Activated naive CD8-positive, alpha-beta T cell treated with anti-CD3 and anti-CD28 coated beads, Interleukin-2, amount 50 U/mL, for 24 hours (primary cell): ENCODE measurements at regions not wholly inside any gene's neighbourhood (a gene's known extent, or its start where the extent isn't known, plus 50 kb on each side); places are given as distances from the start of the nearest gene placed in this dataset.
"Not testable (repeated sequence)": the region's sequence is repeated elsewhere in the genome, so short reads cannot be mapped to it uniquely, and the experiment has no call there.

Source experiments
- ATAC-seq: fragments of 150-1000 bp; cut with Tn5 transposase; one replicate; pipeline ENCODE4 v1.10.0; 2021
- DNase-seq: peaks from one replicate; pipeline ENCODE4 v3.0.0; 2021
- H3K27ac Mint-ChIP-seq: one replicate; pipeline ENCODE4 v1.8.0; 2021; ENCODE audit warnings: mild to moderate bottlenecking, mixed read lengths
- H3K27me3 Mint-ChIP-seq: one replicate; pipeline ENCODE4 v1.8.0; 2021; ENCODE audit warnings: mixed read lengths
- H3K36me3 Mint-ChIP-seq: one replicate; pipeline ENCODE4 v1.8.0; 2021; ENCODE audit warnings: low read depth, mixed read lengths
- H3K4me1 Mint-ChIP-seq: one replicate; pipeline ENCODE4 v1.8.0; 2021; ENCODE audit warnings: mixed read lengths
- H3K4me3 Mint-ChIP-seq: one replicate; pipeline ENCODE4 v1.8.0; 2021; ENCODE audit warnings: mild to moderate bottlenecking, moderate library complexity, mixed read lengths
- H3K9me3 Mint-ChIP-seq: one replicate; pipeline ENCODE4 v1.8.0; 2021; ENCODE audit warnings: mixed read lengths

DNA sequence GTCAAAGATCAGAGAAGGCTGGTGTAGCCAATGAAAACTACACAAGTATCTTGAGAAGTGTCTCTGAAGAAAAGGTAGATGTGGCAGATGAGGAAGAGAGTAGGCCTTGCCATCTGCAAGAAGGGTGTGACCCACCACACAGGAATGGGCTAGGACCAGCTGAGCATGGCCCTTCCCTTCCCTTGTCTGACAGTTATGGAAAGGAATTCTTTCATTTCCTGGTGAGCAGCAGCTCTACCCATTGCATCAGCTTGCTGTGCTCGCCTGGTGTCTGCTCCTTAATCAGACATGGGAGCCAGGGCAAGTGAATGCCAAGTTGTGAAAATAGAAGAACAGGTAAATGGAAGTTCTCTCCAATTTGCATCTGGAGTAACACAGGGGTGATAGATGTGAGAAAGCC, 145.2 kb upstream of the KRR1 start:
- Mint-ChIP-seq H3K4me3 (no peak overlapping the region), H3K36me3 (no peaks in the 10 kb centered on the region), H3K4me1 (peaks cover 26% of the 10 kb centered on the region), H3K27ac (no peak overlapping the region), H3K9me3 (no peaks in the 10 kb centered on the region), H3K27me3 (peaks cover 8% of the 10 kb centered on the region)
- no peak for ATAC-seq
- DNase-seq, result no peak

- no peaks in the 10 kb centered on the region for H3K36me3 Mint-ChIP-seq
- H3K27ac Mint-ChIP-seq, result no peak overlapping the region
- no peak for ATAC-seq
Measured at GRCh38 chr12:75656210-75656609, 144.8 kb upstream of the KRR1 start.

GRCh38 chr12:75655315-75655806, 144.0 kb upstream of the KRR1 start:
- Mint-ChIP-seq H3K9me3 (no peaks in the 10 kb centered on the region), H3K4me1 (peaks cover 26% of the 10 kb centered on the region), H3K27ac (peak overlapping the region; percentile 20), H3K27me3 (peaks cover 16% of the 10 kb centered on the region), H3K4me3 (peak overlapping the region; percentile 4), H3K36me3 (no peaks in the 10 kb centered on the region)
- ATAC-seq (peak; percentile 58), DNase-seq (no peak)

More at GRCh38 chr12:75656210-75656609, 144.8 kb upstream of the KRR1 start:
- Mint-ChIP-seq H3K27me3 (peaks cover 12% of the 10 kb centered on the region), H3K9me3 (no peaks in the 10 kb centered on the region), H3K4me1 (peaks cover 26% of the 10 kb centered on the region), H3K4me3 (no peak overlapping the region)
- no peak for DNase-seq

GRCh38 chr12:75651342-75651695, 139.9 kb upstream of the KRR1 start:
- Mint-ChIP-seq H3K36me3 (no peaks in the 10 kb centered on the region), H3K4me1 (peaks cover 24% of the 10 kb centered on the region), H3K4me3 (no peak overlapping the region), H3K9me3 (no peaks in the 10 kb centered on the region), H3K27ac (no peak overlapping the region), H3K27me3 (peaks cover 25% of the 10 kb centered on the region)
- no peak for ATAC-seq
- DNase-seq, result no peak

- Mint-ChIP-seq H3K27me3 (peaks cover 27% of the 10 kb centered on the region), H3K36me3 (no peaks in the 10 kb centered on the region), H3K4me3 (no peak overlapping the region), H3K27ac (no peak overlapping the region), H3K9me3 (no peaks in the 10 kb centered on the region), H3K4me1 (peaks cover 19% of the 10 kb centered on the region)
- DNase-seq, result no peak
- no peak for ATAC-seq
Measured at GRCh38 chr12:75650595-75651341, 139.4 kb upstream of the KRR1 start.

- H3K27ac Mint-ChIP-seq, result no peak overlapping the region
- H3K4me1 Mint-ChIP-seq, result peaks cover 16% of the 10 kb centered on the region
- DNase-seq (no peak), ATAC-seq (no peak)
- no peaks in the 10 kb centered on the region for H3K36me3 Mint-ChIP-seq
- H3K27me3 Mint-ChIP-seq, result peaks cover 28% of the 10 kb centered on the region
- no peaks in the 10 kb centered on the region for H3K9me3 Mint-ChIP-seq
- H3K4me3 Mint-ChIP-seq, result no peak overlapping the region
Measured at GRCh38 chr12:75650100-75650499, 138.7 kb upstream of the KRR1 start.

DNA sequence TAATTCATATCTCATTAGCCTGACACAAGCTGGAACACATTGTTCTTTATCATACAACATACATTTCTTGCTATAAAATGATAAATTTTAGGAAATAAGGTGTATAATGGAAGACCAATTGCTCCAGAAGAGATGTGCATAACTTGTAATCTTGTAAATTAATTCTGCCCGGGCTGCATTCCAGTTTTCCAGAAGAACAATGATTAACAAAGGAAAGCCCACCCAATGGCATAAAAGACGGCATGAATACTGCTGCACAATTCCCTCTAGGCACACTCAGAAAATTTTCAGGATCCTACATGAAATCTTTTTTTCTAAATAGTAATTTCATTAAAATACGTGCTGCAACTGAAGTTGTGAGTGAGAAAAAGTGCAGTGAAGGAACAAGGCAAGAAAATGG, 137.4 kb upstream of the KRR1 start:
- Mint-ChIP-seq H3K27me3 (peaks cover 28% of the 10 kb centered on the region), H3K9me3 (no peaks in the 10 kb centered on the region), H3K27ac (no peak overlapping the region), H3K36me3 (no peaks in the 10 kb centered on the region), H3K4me3 (no peak overlapping the region), H3K4me1 (peaks cover 18% of the 10 kb centered on the region)
- ATAC-seq (no peak), DNase-seq (no peak)

DNA sequence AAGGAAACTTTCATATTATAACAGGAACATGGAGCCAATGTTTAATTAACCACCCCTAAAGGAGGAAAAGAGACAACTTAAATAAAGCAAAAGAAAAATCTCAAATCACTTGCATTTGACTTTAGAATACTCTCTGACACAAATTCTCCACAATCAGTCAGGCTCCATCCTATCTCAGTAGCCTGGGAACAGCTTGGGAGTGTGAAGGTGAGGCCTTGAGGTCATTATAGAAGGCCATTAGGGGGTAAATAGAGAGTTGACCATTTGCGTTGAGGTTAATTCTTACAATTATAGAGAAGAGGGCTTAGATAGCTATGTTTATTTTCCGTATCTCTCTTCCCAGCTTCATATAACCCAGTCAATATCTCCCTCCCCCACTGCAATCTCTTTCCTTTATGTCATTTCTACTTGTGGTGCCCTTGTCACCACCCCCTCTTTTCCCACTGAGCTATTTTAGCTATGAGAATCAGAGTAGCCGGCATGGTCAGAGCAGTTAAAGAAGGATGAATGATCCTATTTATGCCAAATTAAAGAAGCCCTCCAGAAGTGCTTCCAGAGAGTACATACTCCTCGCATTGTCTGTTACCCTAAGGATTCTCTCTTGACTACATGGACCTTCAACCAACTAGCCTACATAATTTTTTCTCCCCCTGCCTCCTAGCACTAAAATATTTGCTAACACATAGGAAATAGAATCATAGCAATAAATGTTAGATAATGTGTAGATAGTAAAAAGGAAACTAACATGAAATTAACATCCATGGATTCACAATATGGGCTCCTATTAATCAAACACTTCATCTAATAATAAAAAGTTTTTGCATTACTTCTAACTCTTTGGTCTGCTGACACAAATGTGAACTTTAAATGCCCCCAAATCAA, 135.2 kb upstream of the KRR1 start:
- Mint-ChIP-seq H3K27ac (no peak overlapping the region), H3K4me1 (peaks cover 36% of the 10 kb centered on the region), H3K27me3 (peaks cover 20% of the 10 kb centered on the region), H3K36me3 (no peaks in the 10 kb centered on the region), H3K4me3 (no peak overlapping the region), H3K9me3 (no peaks in the 10 kb centered on the region)
- ATAC-seq (no peak), DNase-seq (no peak)

DNA sequence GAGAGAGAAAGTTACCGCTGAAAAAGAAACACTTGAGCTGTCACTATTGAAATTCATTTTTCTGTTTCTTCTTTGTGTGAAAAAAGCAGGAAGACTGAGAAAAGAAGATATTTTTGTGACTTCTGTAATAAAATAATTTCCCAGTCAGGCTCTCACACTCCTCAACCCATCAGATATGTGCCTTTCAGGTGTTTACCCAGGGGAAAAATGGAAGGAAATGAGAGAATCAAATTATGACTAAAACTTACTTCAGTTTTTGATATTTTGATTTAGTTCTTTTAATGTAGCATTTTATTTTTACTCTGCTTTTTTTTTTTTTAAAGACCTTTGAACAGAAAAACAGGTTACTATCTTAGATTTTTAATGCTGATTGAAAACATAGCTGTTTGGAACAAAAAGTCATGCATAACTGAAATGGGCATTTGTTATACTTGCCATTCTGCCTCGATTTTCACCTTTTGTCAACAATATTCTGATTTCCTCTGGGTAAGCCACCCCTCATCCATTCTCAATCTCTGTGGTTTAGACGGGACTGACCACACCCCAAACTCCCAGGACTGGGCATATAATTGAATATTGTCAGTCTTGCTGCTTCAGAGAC, 133.2 kb upstream of the KRR1 start:
- Mint-ChIP-seq H3K4me3 (no peak overlapping the region), H3K9me3 (no peaks in the 10 kb centered on the region), H3K27ac (no peak overlapping the region), H3K36me3 (peaks cover 1% of the 10 kb centered on the region), H3K27me3 (peaks cover 7% of the 10 kb centered on the region), H3K4me1 (peaks cover 50% of the 10 kb centered on the region)
- ATAC-seq (no peak), DNase-seq (no peak)

DNA sequence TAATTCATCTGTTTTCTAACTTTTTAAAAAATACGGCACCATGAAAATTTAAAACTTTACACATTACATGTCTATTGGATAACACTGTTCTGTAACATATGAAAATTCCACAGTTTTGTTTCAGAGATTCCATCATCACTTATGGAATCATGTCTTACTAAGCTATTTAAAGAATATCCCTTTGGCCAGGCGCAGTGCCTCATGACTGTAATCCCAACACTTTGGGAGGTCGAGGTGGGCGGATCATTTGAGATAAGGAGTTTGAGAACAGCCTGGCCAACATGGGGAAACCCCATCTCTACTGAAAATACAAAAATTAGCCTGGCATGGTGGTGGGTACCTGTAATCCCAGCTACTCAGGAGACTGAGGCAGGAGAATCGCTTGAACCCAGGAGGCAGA, 131.7 kb upstream of the KRR1 start:
- H3K27ac Mint-ChIP-seq, H3K9me3 Mint-ChIP-seq, H3K4me3 Mint-ChIP-seq, DNase-seq, ATAC-seq, H3K27me3 Mint-ChIP-seq, H3K36me3 Mint-ChIP-seq: not testable (repeated sequence)
- peaks cover 50% of the 10 kb centered on the region for H3K4me1 Mint-ChIP-seq

DNA sequence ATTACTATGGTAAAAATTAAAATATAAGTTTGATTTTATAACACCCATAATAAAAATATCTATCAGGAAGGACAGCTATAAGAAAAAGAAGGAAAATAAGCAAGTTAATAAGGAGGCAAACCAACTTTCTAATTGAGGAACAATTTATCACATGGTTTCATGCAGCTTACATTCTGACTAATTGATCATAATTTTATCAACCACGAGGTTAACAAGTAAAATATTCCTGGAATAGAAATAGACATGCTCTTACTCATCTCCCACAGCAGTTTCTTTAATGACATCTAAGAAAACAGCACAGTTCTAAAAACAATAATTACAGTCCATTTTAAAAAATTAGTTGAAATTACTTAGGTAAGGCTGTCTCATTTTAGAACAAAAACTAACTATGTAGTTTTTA, 130.8 kb upstream of the KRR1 start:
- Mint-ChIP-seq H3K36me3 (peaks cover 1% of the 10 kb centered on the region), H3K27me3 (peaks cover 3% of the 10 kb centered on the region), H3K4me1 (peaks cover 50% of the 10 kb centered on the region), H3K4me3 (no peak overlapping the region), H3K9me3 (no peaks in the 10 kb centered on the region), H3K27ac (peak overlapping the region; percentile 64)
- no peak for DNase-seq
- peak; percentile 35 for ATAC-seq

- H3K36me3 Mint-ChIP-seq, result peaks cover 1% of the 10 kb centered on the region
- H3K9me3 Mint-ChIP-seq, result no peaks in the 10 kb centered on the region
- H3K27ac Mint-ChIP-seq, result peak overlapping the region; percentile 87
Measured at GRCh38 chr12:75641031-75641780, 129.8 kb upstream of the KRR1 start.

DNA sequence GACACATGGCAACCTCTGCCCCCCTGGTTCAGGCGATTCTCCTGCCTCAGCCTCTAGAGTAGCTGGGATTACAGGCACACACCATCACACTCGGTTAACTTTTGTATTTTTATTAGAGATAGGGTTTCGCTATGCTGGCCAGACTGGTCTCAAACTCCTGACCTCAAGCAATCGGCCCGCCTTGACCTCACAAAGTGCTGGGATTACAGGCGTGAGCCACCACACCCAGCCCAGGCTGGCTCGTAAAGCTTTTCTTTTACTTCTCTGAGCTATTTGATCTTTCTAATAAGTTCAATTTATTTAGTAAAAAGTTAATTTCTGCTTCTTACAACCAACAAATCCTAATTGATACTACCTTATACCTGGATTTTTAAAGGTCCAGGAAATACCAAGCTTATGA, 127.4 kb upstream of the KRR1 start:
- H3K9me3 Mint-ChIP-seq, result no peaks in the 10 kb centered on the region
- no peak for DNase-seq
- no peak for ATAC-seq
- peaks cover 5% of the 10 kb centered on the region for H3K27me3 Mint-ChIP-seq
- peaks cover 62% of the 10 kb centered on the region for H3K4me1 Mint-ChIP-seq
- H3K4me3 Mint-ChIP-seq, result no peak overlapping the region
- peaks cover 1% of the 10 kb centered on the region for H3K36me3 Mint-ChIP-seq
- H3K27ac Mint-ChIP-seq, result no peak overlapping the region

More at GRCh38 chr12:75641031-75641780, 129.8 kb upstream of the KRR1 start:
- ATAC-seq (peak; percentile 94), DNase-seq (peak; percentile 52)
- H3K4me1 Mint-ChIP-seq, result peaks cover 56% of the 10 kb centered on the region
- H3K27me3 Mint-ChIP-seq, result peaks cover 3% of the 10 kb centered on the region
- peak overlapping the region; percentile 45 for H3K4me3 Mint-ChIP-seq

- Mint-ChIP-seq H3K27ac (no peak overlapping the region), H3K4me3 (no peak overlapping the region), H3K36me3 (peaks cover 1% of the 10 kb centered on the region), H3K4me1 (peaks cover 45% of the 10 kb centered on the region), H3K27me3 (peaks cover 5% of the 10 kb centered on the region), H3K9me3 (no peaks in the 10 kb centered on the region)
- ATAC-seq, result no peak
- no peak for DNase-seq
Measured at GRCh38 chr12:75636607-75637006, 125.2 kb upstream of the KRR1 start.
